GM21381 (cell line): ENCODE measurements at regions not wholly inside any gene's neighbourhood (a gene's known extent, or its start where the extent isn't known, plus 50 kb on each side); places are given as distances from the start of the nearest gene placed in this dataset.

ENCODE experiments used
- ATAC-seq: cut with Tn5 transposase; IDR thresholded peaks from one replicate; pipeline ENCODE4 v1.9.1; 2021; ENCODE audit warnings: mild to moderate bottlenecking, moderate library complexity; ENCODE audit not compliant: unreplicated experiment

- peak; percentile 76 for ATAC-seq
Observed at GRCh38 chr10:123402656-123403055, 248.5 kb downstream of the BUB3 start.

- no peak for ATAC-seq
Observed at GRCh38 chr10:123404357-123404756, 250.2 kb downstream of the BUB3 start.

GRCh38 chr10:123408660-123409059, 254.5 kb downstream of the BUB3 start:
- ATAC-seq: no peak

DNA sequence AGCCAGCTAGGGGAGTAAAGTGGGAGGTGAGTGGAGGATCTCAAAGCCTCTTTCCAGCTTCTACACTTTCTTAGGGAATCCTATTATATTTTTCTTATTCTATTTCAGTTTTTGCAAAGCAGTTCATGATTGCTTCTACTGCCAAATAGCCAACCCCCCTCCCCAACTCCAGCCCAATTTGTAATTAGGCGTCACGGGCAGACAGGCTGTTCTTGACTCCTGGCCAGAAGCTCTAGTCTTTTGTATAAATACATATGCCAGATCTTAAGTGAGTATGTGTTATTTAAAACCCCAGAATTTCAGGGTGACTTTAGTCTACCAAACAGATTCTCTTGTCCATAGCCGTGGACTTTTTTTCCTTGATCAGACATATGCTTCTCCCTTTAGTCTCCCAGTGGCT, 255.2 kb downstream of the BUB3 start:
- no peak for ATAC-seq

GRCh38 chr10:123409884-123410283, 255.7 kb downstream of the BUB3 start:
- ATAC-seq: no peak

- no peak for ATAC-seq
Observed at GRCh38 chr10:123413353-123413752, 252.8 kb upstream of the GPR26 start.

- no peak for ATAC-seq
Observed at GRCh38 chr10:123415523-123415922, 250.6 kb upstream of the GPR26 start.

GRCh38 chr10:123417414-123417813, 248.7 kb upstream of the GPR26 start:
- ATAC-seq: no peak

- ATAC-seq: no peak
Observed at GRCh38 chr10:123421461-123421860, 244.7 kb upstream of the GPR26 start.

DNA sequence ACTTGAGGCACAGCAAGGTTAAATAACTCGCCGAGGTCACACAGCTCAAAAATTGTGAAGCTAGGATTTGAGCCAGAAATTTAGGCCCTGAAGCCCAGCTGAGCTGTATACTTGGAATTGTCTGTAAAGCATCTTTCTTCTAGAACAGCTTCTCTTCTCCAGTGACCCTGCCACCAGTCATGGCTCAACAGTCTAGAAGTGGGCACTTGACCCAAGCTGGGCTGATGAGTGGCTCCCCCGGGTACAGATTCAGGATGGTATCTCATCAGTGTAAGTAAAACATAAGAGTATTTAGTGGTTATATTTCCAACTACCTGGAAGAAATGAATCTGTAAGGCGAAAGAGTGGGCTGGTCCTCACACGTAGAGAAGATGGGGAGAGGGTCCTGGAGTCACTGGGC, 243.9 kb upstream of the GPR26 start:
- ATAC-seq: no peak

DNA sequence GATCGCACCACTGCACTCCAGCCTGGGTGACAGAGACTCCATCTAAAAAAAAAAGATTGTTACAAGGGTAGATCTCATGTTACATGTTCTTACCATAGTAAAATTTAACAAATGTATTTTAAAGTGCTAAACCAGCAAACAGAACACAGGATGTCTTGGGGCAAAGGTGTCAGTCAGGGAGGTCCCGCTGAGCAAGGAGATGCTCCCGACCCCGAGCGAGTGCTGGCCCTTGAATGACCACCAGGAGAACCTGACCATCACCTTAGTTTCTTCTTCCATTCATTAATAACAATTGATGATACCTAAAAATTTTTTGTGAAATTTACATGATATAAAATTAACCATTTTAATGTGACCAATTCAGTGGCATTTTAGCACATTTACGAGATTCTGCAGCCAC, 241.6 kb upstream of the GPR26 start:
- no peak for ATAC-seq

DNA sequence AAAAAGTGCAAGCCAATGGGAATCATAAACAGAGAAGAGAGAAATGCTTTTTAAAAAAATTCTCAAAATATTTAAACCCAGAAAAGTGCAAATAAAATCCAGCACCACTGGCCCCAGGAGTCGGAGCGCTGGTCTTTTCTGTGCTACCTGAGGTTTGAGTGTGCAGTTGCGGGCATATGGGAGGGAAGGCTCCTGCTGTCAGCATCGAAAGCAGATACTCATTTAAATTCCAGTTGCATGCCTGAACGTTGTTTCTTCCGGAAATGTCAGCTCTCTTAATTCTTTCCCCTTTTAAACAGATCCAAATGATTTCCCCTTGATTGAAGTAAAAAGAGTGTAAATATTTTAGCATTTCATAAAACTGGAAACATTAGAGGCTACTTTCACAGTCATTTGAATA, 240.5 kb upstream of the GPR26 start:
- no peak for ATAC-seq

GRCh38 chr10:123427165-123427786, 238.9 kb upstream of the GPR26 start:
- no peak for ATAC-seq

- no peak for ATAC-seq
Observed at GRCh38 chr10:123428391-123428790, 237.8 kb upstream of the GPR26 start.

DNA sequence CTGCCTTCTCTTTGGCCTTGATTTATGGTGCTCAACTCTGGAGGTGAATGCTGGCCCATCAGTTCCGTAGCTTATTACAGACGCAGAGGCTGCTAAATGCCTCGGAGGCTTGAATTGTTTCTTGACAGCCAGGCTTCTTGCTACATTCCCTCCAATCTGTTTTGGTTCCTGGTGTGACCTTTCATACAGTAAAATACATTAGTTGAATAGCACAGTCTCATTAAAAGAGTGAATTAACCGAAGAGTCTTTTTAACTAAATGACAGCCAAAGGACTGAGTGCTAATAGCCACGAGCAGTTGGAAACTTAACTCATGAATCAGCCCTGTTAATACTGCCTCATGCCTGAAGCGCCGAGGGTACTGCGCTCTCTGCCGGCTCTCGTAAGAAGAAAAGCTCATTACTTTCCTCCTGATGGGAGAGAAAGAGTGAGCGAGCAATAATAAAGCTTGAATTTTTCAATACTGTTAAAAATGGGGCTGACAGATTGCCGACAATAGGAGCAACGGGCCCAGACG, 236.4 kb upstream of the GPR26 start:
- ATAC-seq: no peak

DNA sequence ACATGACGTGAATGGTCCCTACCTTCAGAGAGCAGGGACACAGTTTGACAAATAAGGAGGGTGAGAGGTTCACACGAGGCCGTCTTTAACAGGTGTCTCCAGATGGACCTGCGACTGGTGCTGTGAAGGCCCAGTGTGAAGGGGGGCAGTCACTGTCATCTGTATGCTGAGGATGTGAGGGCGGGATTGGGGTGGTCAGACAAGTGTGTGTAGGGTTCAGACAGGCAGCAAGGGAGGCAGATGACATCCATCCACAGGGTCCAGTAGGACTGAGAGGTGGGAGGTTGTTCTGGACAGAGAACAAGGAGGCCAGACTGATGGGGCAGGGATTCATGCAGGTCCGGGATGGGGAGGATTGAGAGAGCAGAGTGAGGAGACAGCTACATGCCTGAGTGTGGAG, 232.6 kb upstream of the GPR26 start:
- no peak for ATAC-seq

- no peak for ATAC-seq
Observed at GRCh38 chr10:123434435-123435039, 231.6 kb upstream of the GPR26 start.

DNA sequence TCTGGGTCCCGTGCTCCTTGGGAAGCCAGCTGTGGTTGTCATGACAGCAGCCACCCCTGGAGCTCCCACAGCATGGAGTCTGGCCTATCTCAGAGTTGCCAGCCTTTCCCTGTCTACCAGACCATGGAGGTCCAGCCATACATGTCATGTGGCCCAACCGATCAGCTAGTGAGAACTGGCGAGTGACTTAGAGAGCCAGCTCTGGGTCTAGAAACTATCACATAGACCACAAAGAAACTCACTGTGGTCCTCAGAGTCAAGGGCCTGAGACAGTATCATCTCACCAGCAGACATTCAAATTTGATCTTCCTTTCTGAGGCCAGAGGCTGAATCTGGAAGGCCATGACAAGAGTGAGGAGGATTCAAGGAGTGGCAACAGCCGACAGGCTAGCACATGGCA, 223.3 kb upstream of the GPR26 start:
- peak; percentile 97 for ATAC-seq

DNA sequence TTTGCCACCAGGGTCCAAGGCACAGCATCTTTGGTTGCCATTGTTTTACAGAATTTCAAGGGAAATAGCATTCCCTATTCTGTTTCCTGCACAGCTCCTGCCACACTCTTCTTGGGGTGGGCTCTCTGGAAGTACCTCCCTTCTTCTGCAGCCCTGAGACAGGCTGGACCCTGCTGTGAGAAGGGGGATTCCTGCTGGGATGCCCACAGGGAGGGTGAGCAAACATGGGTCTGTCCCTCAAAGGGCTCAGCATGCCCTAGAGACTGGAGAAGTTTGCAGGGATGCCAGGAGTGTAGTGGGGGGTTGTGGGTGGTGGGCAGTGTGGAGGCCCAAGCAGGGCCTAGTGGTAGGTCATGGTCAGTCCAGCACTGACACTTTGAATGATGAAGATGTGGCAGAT, 222.2 kb upstream of the GPR26 start:
- ATAC-seq: no peak

DNA sequence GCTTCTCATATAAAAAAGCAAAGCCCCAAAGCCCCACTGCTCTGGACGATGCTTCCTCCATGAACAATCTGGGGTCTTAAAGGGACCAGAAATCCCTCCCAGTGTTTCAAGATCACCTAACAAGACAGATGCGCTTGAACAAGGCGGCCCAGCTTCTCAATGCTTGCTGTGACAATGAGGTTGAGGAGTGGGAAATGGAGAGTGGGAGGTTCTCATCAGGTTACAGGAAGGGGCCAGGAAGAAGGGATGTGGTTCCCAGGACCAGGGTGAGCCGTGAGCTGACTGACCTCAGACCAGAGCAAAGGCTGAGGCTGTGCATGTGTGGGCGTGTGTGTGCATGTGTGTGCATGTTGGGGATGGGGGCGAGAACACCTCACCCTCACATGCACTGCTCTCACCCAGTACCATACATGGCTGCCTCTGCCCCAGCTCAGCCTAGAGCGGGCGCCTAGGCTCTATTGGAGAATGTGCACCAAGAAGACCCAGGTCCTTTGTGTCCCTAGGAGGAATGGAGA, 220.8 kb upstream of the GPR26 start:
- no peak for ATAC-seq

DNA sequence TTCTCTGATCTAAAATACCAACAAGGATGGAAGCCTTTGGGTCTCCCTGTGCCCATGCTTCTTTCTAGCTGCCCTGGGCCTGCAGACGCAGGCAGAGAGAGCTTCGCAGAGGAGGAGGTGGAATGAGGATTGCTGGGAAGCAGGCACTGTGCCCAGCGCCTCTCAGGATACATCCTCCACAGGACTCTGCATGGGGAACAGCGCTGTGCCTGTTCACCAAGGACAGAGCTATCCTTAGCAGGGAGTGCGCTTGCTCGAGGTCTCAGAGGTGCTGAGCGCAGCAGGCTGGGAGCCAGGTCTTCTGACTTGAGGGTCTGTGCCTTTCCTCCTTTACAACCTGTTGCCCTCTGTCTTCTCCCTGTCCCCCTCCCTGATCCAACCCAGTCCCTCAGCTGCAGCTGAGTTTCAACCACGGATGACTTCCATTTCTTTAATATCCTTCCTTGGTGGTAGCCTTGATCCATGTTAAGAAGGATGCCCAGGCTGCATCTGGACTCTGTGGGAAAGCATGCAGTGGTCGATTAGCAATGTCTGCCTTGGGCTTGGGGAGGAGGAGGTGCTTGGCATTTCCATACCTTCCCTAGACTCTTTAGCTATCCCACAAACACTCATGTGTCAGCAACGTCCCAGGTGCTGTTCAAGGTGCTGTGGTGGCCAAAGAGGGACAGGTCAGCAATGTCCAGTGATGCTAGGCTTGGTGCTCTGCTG, 219.6 kb upstream of the GPR26 start:
- ATAC-seq: no peak
